Heart left ventricle (tissue), 13 donors: ENCODE measurements at regions not wholly inside any gene's neighbourhood (a gene's known extent, or its start where the extent isn't known, plus 50 kb on each side); places are given as distances from the start of the nearest gene placed in this dataset.

Source experiments
- POLR2A ChIP-seq, 2 donors: fragments of 450-650 bp; IDR thresholded peaks; one replicate each; pipeline ENCODE4 v1.6.1; 2017; ENCODE audit warnings: antibody characterized with exemption in 2 of 2, mild to moderate bottlenecking in 2 of 2, moderate library complexity in 2 of 2
- TF ChIP-seq, protein P1 (sequence below), 12 donors: fragments of 200-600 bp; sonication (generic) in 4 of 12; IDR thresholded peaks; one replicate each; pipeline versions ENCODE4 v1.5.0 to v1.8.0; 2018 to 2022; ENCODE audit warnings: antibody characterized with exemption in 12 of 12, mild to moderate bottlenecking in 5 of 12
- donor health status: ischemic (EF 13 %, LVEDD 7.1; RV severe dilation, severe dysfunction).
- donor health status: DM: no; HTN: yes; CAD: no.
- donor health status: DM: no; HTN: no; CAD: no.
- donor health status: ischemic (EF 25% LVEDD 6.9; RV normal size, moderate dysfunction).
- donor health status: ischemic (EF 25% LVEDD 5.7; RV mildly dilated, moderate dysfunction).
- donor health status: ischemic (EF 35%, LVEDD 5.7; RV mildly dilated, moderate dysfunction).
- donor health status: nonischemic (EF 11% LVEDD 7.7; RV severe dilation, severe dysfunction).
- donor health status: DM: yes; HTN: yes; CAD: no.
- donor health status: PGD.
- donor health status: ischemic (EF 29% LVEDD 5.4; RV normal size, mild dysfunction).
- donor health status: nonischemic (EF 23%, LVEDD 6.1; RV moderate dilation, normal function).

DNA sequence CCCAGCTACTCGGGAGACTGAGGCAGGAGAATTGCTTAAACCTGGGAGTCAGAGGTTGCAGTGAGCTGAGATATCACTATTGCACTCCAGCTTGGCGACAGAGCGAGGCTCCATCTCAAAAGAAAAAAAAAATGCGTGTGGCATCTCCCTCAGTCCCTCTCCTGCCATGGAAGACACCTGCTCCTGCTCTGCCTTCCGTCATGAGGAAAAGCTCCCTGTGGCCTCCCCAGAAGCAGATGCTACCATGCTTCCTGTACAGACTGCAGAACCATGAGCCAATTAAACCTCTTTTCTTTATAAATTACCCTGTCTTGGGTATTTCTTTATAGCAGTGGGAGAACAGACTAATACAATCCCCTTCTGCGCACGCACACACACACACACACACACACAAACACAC is 249.4 kb downstream of the MN1 start:
- TF ChIP-seq, protein P1, sequence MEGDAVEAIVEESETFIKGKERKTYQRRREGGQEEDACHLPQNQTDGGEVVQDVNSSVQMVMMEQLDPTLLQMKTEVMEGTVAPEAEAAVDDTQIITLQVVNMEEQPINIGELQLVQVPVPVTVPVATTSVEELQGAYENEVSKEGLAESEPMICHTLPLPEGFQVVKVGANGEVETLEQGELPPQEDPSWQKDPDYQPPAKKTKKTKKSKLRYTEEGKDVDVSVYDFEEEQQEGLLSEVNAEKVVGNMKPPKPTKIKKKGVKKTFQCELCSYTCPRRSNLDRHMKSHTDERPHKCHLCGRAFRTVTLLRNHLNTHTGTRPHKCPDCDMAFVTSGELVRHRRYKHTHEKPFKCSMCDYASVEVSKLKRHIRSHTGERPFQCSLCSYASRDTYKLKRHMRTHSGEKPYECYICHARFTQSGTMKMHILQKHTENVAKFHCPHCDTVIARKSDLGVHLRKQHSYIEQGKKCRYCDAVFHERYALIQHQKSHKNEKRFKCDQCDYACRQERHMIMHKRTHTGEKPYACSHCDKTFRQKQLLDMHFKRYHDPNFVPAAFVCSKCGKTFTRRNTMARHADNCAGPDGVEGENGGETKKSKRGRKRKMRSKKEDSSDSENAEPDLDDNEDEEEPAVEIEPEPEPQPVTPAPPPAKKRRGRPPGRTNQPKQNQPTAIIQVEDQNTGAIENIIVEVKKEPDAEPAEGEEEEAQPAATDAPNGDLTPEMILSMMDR (IDR thresholded peaks at IDR 0.05), result no peak
- no peak for TF ChIP-seq POLR2A (IDR thresholded peaks at IDR 0.05)
